ENCODE measurements at regions not wholly inside any gene's neighbourhood (a gene's known extent, or its start where the extent isn't known, plus 50 kb on each side); places are given as distances from the start of the nearest gene placed in this dataset.

DNA sequence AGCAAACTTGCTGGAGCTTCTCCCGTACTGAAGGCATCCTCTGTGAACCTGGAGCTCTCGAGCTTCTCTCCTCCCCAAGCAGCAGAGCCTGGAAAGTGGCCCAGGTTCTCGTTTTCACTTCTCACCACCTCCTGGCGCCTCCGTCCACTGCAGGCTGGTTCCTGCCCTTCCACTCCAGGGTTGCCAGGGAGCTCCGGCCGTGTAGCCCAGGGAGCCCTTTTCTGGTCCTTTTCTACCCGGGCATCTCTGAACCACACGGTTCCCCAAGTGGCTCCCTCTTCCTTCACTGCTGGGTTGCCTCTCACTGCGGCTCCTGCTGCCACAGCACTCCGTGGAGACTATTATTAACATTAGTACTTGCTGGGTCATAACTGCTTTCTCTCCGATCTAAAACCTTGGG is 208.6 kb upstream of the PPP2R2D start:
- Histone ChIP-seq H3K9me3 (no peaks in the 10 kb centered on the region), H3K36me3 (no peaks in the 10 kb centered on the region), H3K4me3 (no peak overlapping the region), H3K27me3 (no peaks in the 10 kb centered on the region), H3K27ac (no peak overlapping the region), H3K4me1 (ENCODE audit: insufficient read depth) (no peaks in the 10 kb centered on the region)
- intact Hi-C loops (cut with DNase I) = no loop called here
- TF ChIP-seq EP300 (IDR thresholded peaks at IDR 0.05) = no peak
- no peak for TF ChIP-seq CTCF (IDR thresholded peaks at IDR 0.05)
- TF ChIP-seq POLR2A (IDR thresholded peaks at IDR 0.05) = no peak
- 51 to 55% (median 55%) methylated on average over 12 of the region's 12 CpGs for WGBS, 3 donors
- DNase-seq = no peak

- H3K9me3 ChIP-seq = no peaks in the 10 kb centered on the region
- DNase-seq = no peak
- TF ChIP-seq EP300 (IDR thresholded peaks at IDR 0.05) (no peak), CTCF (IDR thresholded peaks at IDR 0.05) (no peak), POLR2A (IDR thresholded peaks at IDR 0.05) (no peak)
- no peaks in the 10 kb centered on the region for H3K4me1 ChIP-seq (ENCODE audit: insufficient read depth)
- no peaks in the 10 kb centered on the region for H3K27me3 ChIP-seq
- 49 to 64% (median 54%) methylated on average over 11 of the region's 11 CpGs for WGBS, 3 donors
- no peaks in the 10 kb centered on the region for H3K36me3 ChIP-seq
- intact Hi-C loops (cut with DNase I) = no loop called here
- no peak overlapping the region for H3K27ac ChIP-seq
- H3K4me3 ChIP-seq = no peak overlapping the region
Observed at GRCh38 chr10:131692686-131693334, 208.0 kb upstream of the PPP2R2D start.

GRCh38 chr10:131693766-131694165 is 207.0 kb upstream of the PPP2R2D start:
- DNase-seq = no peak
- intact Hi-C loops (cut with DNase I) = no loop called here
- no peaks in the 10 kb centered on the region for H3K27me3 ChIP-seq

DNA sequence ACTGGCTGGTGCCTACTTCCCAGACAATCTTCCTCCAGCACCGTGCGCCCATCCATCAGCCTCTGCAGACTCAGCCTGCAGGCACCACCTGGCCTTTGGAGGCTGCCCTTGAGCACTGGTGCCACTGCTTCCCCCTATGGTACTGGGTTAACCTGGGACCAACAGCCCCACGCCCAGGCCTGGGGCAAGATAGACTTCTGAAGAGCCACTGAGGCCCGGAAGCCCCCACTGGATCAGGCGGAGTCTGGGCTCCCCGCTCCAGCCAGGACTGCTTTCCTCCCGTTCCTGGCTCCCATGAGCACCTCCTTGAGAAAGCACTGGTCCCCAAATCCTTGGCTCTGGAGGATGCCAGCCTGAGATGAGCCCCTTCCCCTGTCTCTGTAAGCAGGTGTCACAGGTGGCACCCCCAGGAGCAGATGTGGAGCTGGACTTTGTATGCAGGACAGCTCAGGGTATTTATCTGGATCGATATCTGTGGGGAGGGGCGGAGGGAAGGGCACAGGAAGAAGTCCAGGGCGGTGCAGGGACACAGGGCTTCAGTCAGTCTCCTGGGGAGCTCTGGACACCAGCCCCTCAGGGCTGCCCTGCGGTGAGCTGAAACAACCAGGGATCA is 206.5 kb upstream of the PPP2R2D start:
- no peak for TF ChIP-seq CTCF (IDR thresholded peaks at IDR 0.05)
- TF ChIP-seq POLR2A (IDR thresholded peaks at IDR 0.05) = no peak
- no peak for TF ChIP-seq EP300 (IDR thresholded peaks at IDR 0.05)
- no peaks in the 10 kb centered on the region for H3K9me3 ChIP-seq
- no peaks in the 10 kb centered on the region for H3K36me3 ChIP-seq
- no peak for DNase-seq
- intact Hi-C loops (cut with DNase I) = no loop called here
- H3K4me1 ChIP-seq (ENCODE audit: insufficient read depth) = no peaks in the 10 kb centered on the region
- no peak overlapping the region for H3K4me3 ChIP-seq
- WGBS, 3 donors = 83 to 91% (median 87%) methylated on average over 11 of the region's 11 CpGs
- no peak overlapping the region for H3K27ac ChIP-seq
- no peaks in the 10 kb centered on the region for H3K27me3 ChIP-seq

More at GRCh38 chr10:131693766-131694165, 207.0 kb upstream of the PPP2R2D start:
- Histone ChIP-seq H3K4me1 (ENCODE audit: insufficient read depth) (no peaks in the 10 kb centered on the region), H3K36me3 (no peaks in the 10 kb centered on the region), H3K9me3 (no peaks in the 10 kb centered on the region), H3K4me3 (no peak overlapping the region), H3K27ac (no peak overlapping the region)
- 79 to 86% (median 80%) methylated on average over 8 of the region's 8 CpGs for WGBS, 3 donors
- TF ChIP-seq POLR2A (IDR thresholded peaks at IDR 0.05) (no peak), CTCF (IDR thresholded peaks at IDR 0.05) (no peak), EP300 (IDR thresholded peaks at IDR 0.05) (no peak)
